ENCODE measurements at regions not wholly inside any gene's neighbourhood (a gene's known extent, or its start where the extent isn't known, plus 50 kb on each side); places are given as distances from the start of the nearest gene placed in this dataset.

GRCh38 chr13:39811696-39812095, 156.2 kb downstream of the COG6 start:
- TF ChIP-seq POLR2A (IDR thresholded peaks at IDR 0.05; ENCODE audit: low read length), result no peak
- no peak for TF ChIP-seq GATA1 (IDR thresholded peaks at IDR 0.05; ENCODE audit: low read depth, low read length)

Measured in erythroblast (primary cell).